ENCODE measurements at regions not wholly inside any gene's neighbourhood (a gene's known extent, or its start where the extent isn't known, plus 50 kb on each side); places are given as distances from the start of the nearest gene placed in this dataset.

DNA sequence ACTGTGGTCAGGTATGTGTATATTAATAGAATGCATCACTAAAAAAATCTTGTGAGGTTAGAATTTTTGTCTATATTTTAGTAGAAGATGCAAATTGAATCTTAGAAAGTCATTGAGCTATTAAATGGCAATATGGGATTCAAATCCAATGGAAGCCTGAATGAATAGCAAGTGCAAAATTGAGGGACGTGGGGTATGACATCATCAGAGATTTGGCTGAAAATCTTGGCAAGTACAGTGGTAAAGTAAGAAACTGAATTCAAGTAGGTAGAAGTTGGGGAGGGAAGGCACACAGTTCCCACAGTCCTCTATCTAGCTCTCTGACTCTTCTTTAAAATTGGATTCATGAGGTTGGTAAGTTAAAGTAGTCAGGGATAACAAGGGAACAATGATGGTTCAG lies 97.4 kb upstream of the SSTR1 start:
- no peak for DNase-seq (ENCODE audit: low read depth, low spot score)

GRCh38 chr14:38111046-38111445 lies 96.7 kb upstream of the SSTR1 start:
- DNase-seq (ENCODE audit: low read depth, low spot score) = no peak

DNA sequence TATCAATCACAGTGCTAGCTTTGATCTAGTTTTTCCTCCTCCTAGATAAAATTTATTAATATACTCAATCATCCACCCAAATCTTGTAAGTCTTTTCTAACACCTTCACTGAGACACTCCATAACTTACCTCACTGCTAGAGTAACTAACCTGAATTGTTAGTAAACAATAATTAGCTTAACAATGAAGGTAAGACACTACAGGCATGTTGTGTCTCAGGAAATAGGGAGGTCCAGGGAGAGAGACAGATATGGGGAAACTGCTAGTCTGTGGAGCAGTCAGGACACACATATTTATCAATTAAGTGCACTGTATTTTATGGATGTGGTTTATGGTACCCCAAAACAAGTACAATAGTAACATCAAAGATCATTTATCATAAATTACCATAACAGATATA lies 94.2 kb upstream of the SSTR1 start:
- no peak for DNase-seq (ENCODE audit: low read depth, low spot score)

DNA sequence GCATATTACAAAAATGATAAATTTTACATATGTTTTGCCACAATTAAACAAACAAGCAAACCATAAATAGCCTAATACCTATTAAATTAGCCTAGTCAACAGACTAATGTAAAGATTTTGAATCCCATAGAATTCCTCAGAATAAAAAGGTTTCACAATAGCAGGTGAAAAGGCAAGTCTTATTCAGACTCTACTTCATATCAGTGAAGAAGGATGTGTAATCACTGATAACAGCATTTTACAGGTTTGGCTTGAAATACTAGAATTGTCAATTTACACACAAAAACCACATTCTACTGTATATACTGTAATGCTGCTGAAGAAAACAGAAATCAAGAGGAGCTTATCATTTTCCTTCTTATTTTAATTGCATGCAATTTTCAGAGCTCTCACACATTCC lies 90.8 kb upstream of the SSTR1 start:
- no peak for DNase-seq (ENCODE audit: low read depth, low spot score)

- no peak for DNase-seq (ENCODE audit: low read depth, low spot score)
These were observed 87.6 kb upstream of the SSTR1 start for GRCh38 chr14:38120109-38120508.

DNA sequence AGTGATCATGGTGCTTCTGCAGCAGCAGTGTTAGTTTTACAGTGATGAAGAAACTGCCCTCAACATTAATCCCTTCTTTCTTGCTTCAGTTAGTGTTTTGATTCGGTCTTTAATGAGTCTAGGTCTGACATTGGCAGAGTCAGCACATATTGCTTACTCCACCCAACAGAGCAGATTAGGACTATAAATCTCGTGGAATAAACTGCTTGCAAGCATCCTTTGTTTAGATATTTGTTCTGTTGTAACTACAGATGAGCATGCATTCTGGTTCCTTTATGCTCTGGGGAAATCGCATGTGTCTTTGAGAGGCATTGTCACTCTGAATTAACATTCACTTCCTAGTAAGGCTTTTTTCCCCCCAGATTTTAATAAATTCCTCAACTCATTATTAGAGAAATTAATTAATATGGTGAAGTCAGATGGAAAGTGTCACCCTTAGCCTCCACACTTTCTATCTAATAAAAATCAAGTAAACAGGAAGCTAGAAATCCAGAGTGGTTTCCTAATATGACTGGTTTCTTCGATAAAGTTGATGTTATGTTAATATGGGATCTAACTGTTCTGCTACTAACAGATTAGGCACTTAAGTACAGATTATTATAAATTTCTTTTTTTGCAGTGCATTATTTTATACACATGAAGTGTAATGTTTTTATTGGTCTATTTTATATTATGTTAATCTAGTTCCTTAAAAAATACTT lies 86.2 kb upstream of the SSTR1 start:
- DNase-seq (ENCODE audit: low read depth, low spot score) = no peak

DNA sequence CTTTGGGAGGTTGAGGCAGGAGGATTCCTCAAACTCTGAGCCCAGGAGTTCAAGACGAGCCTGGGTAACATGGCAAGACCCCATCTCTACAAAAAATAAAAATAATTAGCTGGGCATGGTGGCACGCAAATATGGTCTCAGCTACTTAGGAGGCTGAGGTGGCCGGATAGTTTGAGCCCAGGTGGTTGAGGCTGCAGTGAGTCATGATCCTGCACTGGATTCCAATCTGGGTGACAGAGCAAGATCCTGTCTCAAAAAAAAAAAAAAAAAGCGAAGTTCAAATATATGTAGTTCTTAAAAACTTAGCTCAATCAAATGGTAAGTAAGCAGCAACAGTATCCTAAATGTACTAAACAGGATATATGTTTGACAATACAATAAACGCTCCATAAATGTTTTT lies 85.5 kb upstream of the SSTR1 start:
- no peak for DNase-seq (ENCODE audit: low read depth, low spot score)

DNA sequence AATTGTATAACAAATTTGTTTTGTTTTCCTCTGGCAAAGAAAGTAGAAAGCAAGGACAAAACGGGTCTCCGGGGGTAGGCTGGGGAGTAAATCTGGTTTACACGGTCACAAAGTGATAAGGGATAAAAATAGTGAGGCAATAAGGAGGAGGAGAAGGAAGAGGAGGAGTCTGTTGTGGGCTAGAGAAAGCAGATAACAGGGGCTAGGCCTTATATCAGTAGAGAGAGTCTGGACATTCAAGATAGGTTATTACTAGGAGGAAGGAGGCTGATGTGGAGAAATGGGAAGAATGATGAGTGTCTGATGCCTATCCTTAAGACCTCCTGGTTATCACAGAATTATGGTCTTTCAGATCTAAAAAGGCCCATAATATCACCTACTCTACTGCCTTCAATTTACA lies 83.2 kb upstream of the SSTR1 start:
- DNase-seq (ENCODE audit: low read depth, low spot score) = no peak

GRCh38 chr14:38125481-38126037 lies 82.1 kb upstream of the SSTR1 start:
- no peak for DNase-seq (ENCODE audit: low read depth, low spot score)

DNA sequence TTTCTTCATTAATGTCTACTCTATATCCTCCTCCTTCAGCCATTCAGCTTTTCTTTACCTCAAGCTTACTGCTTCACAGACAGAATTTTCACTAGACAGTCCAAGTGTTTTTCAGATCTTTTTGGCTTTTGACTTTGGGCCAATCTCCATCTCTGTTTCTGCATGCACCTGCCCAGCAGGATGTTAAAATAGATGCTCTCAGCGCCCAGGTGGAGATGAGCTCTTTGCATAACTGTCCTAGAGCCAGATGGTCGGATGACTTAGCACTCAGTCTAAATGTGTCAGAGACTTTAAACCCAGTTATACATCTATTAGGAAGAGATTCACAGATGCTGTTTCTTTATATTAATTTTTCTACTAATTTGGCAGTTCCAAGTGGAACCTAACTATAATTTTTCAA lies 80.3 kb upstream of the SSTR1 start:
- DNase-seq (ENCODE audit: low read depth, low spot score) = no peak

- DNase-seq (ENCODE audit: low read depth, low spot score) = no peak
These were observed 79.9 kb upstream of the SSTR1 start for GRCh38 chr14:38127784-38128183.

DNA sequence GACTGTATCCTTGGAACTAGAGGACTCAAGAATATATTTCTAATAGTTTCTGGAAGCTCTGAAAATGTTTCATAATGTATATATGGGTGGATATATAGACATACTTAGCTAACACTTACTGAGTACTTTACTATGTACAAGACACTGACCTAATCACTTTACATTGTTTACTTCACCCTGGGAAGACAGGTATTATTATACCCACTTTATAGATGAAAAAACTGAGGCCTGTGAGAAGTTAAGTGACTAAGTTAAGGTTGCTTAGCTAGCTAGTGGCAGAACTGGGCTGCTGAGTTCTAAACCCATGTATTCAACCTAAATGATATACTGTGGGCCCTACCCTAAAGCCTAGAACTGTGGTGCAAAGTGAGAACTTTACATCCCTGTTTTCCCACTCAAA lies 79.1 kb upstream of the SSTR1 start:
- DNase-seq (ENCODE audit: low read depth, low spot score) = no peak

GRCh38 chr14:38129192-38129591 lies 78.5 kb upstream of the SSTR1 start:
- no peak for DNase-seq (ENCODE audit: low read depth, low spot score)

GRCh38 chr14:38129705-38130104 lies 78.0 kb upstream of the SSTR1 start:
- no peak for DNase-seq (ENCODE audit: low read depth, low spot score)

- DNase-seq (ENCODE audit: low read depth, low spot score) = no peak
These were observed 73.2 kb upstream of the SSTR1 start for GRCh38 chr14:38134416-38135030.

- no peak for DNase-seq (ENCODE audit: low read depth, low spot score)
These were observed 72.4 kb upstream of the SSTR1 start for GRCh38 chr14:38135106-38135867.

DNA sequence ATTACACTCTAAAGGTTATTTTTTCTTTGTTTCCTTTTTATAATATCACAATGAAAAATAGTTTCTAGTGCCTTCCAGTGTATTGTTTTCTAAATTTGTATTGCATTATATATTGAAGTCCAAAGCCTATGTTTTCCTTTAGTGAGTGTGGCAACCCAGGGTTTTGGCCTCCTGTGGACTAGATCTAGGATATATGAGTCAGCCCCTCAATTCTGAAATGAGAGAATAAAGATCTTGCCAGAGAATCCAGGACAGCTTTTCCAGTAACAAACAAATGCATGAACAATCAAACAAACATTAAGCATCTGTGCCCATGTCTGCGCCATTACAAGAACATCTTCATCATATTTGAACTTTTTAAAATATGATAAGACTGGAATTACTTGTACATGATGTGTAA lies 70.7 kb upstream of the SSTR1 start:
- DNase-seq (ENCODE audit: low read depth, low spot score) = no peak

DNA sequence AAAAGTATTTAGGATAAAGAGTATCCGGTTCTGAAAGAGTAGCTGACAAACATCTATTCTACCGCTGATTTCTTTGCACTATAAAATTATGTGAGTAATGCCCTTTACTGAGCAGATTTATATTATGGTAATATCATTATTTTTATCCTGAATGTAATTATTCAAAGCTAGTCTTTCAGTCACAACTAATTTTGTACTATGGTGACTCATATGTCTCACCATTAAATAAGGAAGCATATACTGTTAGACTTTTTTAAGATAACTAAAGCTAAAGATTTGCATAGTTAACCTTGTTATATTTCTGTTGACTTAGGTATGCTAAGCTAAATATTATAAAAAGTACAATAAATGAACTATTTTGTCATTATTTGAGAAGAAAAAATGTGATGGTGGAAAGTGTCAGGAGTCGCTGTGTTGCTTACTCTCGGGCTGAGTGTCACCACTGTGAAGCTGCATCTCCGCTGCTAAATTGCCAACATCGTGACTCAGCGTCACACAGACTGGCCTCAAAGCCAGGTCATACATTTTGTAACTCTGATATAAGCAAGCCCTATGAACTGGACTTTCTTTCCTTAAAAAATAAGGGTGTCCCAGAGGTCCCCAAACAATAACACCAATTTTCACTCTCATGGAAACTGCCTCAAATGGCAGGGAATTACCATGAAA lies 69.1 kb upstream of the SSTR1 start:
- DNase-seq (ENCODE audit: low read depth, low spot score) = no peak

DNA sequence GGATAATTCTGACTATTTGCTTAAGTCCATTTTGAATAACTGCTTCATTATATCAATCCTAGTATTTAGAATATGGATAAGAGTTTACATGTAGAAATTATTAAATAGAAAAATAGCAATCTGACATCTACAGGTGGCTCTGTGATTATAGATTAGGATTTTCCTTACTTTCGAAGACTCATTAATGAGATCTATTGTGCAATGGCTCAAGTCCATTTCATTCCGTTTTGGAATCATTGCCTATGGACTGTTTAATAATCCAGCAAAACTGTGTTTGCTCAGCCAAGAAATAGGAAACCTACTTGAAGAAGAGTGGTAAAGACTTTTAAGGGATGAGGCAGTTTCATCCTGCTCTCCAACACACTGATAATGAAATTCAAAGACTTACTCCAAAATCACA lies 67.8 kb upstream of the SSTR1 start:
- DNase-seq (ENCODE audit: low read depth, low spot score) = no peak

GRCh38 chr14:38143170-38143569 lies 64.5 kb upstream of the SSTR1 start:
- no peak for DNase-seq (ENCODE audit: low read depth, low spot score)

DNA sequence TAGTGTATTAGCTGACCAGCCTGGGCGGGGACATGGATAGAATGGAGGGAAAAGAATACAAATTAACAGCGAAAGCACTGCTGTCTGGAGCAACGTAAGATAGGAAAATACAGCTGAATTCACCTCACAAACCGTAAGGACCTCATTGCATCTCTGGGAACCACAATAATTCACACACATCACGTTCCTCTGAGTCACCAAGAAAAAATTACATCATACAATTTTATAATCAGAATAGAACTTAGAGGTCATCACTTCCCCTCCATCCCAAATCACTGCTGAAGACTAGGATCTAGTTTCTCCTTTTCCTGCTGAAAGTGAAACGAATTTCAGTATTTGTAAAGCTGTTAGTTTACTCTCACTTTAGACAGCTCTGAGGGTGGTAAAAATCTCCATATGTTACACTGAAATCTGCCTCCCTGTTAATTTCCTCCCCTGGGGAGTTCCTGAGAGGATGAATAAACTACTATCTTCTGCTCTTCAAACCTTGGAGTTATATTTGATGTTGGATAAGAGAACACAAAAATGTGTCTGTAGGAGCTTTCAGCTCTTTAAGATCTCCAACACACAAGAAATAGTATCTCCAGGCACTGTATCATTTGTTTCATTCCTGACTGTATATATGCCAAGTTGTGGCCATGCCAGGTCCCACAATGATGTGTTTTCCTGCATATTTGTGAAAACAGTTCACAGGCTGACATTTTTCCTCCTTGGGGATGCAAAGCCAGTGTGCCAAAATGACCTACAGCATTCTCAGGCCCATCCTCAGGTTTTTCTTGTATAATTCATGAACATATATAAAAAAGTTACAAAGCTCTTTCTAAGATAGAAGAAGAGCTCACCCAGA lies 63.8 kb upstream of the SSTR1 start:
- DNase-seq (ENCODE audit: low read depth, low spot score) = no peak

Data from ELF-1 (cell line).